ENCODE measurements at regions not wholly inside any gene's neighbourhood (a gene's known extent, or its start where the extent isn't known, plus 50 kb on each side); places are given as distances from the start of the nearest gene placed in this dataset.

DNA sequence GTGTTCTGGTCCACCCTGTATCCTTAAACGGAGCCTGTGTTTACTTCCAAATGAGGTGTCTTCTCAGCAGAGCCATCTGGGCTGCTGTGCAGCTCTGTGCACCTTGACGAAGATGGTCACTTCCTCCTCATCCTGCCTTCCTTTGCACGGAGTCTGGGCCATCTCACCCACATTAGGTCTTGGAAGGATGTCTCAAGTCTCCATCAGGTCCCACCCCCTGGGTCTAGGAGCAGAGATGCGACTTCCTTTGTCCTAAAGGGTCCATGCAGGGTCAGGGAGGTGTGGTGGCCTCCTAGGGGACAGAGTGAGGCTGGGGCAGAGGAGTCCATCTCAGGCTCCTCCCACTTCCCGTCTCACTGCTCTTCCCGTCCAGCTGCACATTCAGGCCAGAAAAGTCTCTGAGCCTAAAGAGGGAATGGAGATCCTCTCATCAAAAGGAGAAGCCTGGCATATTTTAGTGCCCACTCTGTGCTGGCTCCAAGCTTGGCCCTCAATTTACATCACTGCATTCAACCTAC is 209.2 kb downstream of the MATN1 start (continued):
- TF ChIP-seq, protein P1, sequence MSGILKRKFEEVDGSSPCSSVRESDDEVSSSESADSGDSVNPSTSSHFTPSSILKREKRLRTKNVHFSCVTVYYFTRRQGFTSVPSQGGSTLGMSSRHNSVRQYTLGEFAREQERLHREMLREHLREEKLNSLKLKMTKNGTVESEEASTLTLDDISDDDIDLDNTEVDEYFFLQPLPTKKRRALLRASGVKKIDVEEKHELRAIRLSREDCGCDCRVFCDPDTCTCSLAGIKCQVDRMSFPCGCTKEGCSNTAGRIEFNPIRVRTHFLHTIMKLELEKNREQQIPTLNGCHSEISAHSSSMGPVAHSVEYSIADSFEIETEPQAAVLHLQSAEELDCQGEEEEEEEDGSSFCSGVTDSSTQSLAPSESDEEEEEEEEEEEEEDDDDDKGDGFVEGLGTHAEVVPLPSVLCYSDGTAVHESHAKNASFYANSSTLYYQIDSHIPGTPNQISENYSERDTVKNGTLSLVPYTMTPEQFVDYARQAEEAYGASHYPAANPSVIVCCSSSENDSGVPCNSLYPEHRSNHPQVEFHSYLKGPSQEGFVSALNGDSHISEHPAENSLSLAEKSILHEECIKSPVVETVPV (CRISPR knock-in tag; IDR thresholded peaks at IDR 0.05) = no peak
- TF ChIP-seq BACH2 (CRISPR knock-in tag; IDR thresholded peaks at IDR 0.05; ENCODE audit: borderline replicate concordance) (no peak), TOX (CRISPR knock-in tag; IDR thresholded peaks at IDR 0.05; ENCODE audit: borderline replicate concordance) (no peak)

DNA sequence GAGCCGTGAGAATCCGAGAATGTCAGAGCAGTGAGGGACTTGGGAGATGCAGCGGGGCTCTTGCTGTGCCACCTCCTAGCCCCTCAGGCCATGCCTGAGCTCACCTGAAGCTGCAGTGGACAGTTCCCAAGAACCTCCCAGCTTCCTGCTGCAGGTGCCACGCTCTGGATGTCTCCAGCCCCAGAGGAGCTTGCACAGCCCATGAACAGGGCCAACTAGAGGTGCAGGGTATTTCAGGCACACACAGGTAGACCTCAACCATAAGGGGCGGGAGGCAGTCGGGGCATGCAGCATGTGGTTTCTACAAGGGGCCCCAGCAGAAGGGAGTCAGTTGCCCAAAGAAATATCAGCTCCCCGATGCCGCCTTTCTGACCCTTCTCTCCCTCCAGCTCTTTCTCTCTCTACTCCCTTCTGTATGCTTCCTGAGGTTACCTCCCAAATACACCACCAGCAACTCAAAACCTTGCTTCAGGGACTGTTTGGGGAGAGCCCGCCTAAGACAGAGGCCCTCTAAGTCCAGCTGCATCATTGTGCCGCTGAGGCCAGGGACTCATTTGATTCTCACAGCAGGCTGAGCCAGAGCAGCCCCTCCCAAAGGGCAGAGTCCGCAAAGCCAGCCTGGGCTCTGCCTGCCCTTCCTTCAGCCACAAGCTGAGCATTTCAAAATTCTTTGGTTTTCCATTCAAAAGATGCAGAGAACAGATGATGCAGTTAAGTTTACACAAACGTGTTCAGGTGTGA is 209.8 kb downstream of the MATN1 start:
- no peak for ATAC-seq
- TF ChIP-seq TCF4 (CRISPR knock-in tag; IDR thresholded peaks at IDR 0.05; ENCODE audit: borderline replicate concordance) (no peak), SNAI2 (CRISPR knock-in tag; IDR thresholded peaks at IDR 0.05) (no peak), ZC3H10 (CRISPR knock-in tag; IDR thresholded peaks at IDR 0.05) (no peak), PPARA (CRISPR knock-in tag; IDR thresholded peaks at IDR 0.05; ENCODE audit: borderline replicate concordance) (no peak), ZNF565 (CRISPR knock-in tag; conservative IDR thresholded peaks at IDR 0.05; ENCODE audit: low read depth) (no peak), ESRRG (CRISPR knock-in tag; IDR thresholded peaks at IDR 0.05) (no peak), ISL1 (CRISPR knock-in tag; IDR thresholded peaks at IDR 0.05) (no peak), RARB (CRISPR knock-in tag; IDR thresholded peaks at IDR 0.05) (no peak), ZNF70 (CRISPR knock-in tag; IDR thresholded peaks at IDR 0.05) (no peak), ZFP3 (CRISPR knock-in tag; IDR thresholded peaks at IDR 0.05) (no peak), TOX (CRISPR knock-in tag; IDR thresholded peaks at IDR 0.05; ENCODE audit: borderline replicate concordance) (no peak), ARNTL (CRISPR knock-in tag; IDR thresholded peaks at IDR 0.05; ENCODE audit: borderline replicate concordance, low read depth) (no peak), BACH2 (CRISPR knock-in tag; IDR thresholded peaks at IDR 0.05; ENCODE audit: borderline replicate concordance) (no peak), CSDC2 (CRISPR knock-in tag; IDR thresholded peaks at IDR 0.05) (no peak)
- TF ChIP-seq, protein P1 (CRISPR knock-in tag; IDR thresholded peaks at IDR 0.05) = no peak
- TF ChIP-seq, protein P2, sequence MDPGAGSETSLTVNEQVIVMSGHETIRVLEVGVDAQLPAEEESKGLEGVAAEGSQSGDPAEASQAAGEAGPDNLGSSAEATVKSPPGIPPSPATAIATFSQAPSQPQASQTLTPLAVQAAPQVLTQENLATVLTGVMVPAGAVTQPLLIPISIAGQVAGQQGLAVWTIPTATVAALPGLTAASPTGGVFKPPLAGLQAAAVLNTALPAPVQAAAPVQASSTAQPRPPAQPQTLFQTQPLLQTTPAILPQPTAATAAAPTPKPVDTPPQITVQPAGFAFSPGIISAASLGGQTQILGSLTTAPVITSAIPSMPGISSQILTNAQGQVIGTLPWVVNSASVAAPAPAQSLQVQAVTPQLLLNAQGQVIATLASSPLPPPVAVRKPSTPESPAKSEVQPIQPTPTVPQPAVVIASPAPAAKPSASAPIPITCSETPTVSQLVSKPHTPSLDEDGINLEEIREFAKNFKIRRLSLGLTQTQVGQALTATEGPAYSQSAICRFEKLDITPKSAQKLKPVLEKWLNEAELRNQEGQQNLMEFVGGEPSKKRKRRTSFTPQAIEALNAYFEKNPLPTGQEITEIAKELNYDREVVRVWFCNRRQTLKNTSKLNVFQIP (CRISPR knock-in tag; IDR thresholded peaks at IDR 0.05; ENCODE audit: borderline replicate concordance, low read depth) = no peak
- TF ChIP-seq, protein P3, sequence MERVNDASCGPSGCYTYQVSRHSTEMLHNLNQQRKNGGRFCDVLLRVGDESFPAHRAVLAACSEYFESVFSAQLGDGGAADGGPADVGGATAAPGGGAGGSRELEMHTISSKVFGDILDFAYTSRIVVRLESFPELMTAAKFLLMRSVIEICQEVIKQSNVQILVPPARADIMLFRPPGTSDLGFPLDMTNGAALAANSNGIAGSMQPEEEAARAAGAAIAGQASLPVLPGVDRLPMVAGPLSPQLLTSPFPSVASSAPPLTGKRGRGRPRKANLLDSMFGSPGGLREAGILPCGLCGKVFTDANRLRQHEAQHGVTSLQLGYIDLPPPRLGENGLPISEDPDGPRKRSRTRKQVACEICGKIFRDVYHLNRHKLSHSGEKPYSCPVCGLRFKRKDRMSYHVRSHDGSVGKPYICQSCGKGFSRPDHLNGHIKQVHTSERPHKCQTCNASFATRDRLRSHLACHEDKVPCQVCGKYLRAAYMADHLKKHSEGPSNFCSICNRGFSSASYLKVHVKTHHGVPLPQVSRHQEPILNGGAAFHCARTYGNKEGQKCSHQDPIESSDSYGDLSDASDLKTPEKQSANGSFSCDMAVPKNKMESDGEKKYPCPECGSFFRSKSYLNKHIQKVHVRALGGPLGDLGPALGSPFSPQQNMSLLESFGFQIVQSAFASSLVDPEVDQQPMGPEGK (CRISPR knock-in tag; IDR thresholded peaks at IDR 0.05; ENCODE audit: borderline replicate concordance) = no peak

DNA sequence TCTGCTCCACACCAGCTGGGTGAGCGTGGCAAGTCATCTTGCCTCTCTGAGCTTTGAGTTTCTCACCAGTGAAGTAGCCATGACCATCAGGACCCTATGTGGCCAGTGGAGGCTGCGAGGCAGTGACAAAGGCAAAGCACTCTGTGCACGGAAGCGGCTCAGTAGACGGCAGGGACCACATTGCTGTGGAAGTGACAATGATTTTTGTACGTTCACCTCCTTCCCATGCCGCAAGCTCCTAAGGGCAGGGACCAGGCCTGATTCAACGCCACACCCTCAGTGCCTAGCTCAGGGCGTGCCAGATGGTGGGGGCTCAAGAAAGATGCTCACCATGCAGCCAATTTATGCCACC is 210.5 kb downstream of the MATN1 start:
- ATAC-seq = no peak
- TF ChIP-seq, protein P1 (CRISPR knock-in tag; IDR thresholded peaks at IDR 0.05) = no peak
- no peak for TF ChIP-seq TOX (CRISPR knock-in tag; IDR thresholded peaks at IDR 0.05; ENCODE audit: borderline replicate concordance)
- no peak for TF ChIP-seq ZNF8 (CRISPR knock-in tag; IDR thresholded peaks at IDR 0.05)
- TF ChIP-seq ZNF565 (CRISPR knock-in tag; conservative IDR thresholded peaks at IDR 0.05; ENCODE audit: low read depth) = no peak
- TF ChIP-seq ZC3H10 (CRISPR knock-in tag; IDR thresholded peaks at IDR 0.05) = no peak
- TF ChIP-seq ARNTL (CRISPR knock-in tag; IDR thresholded peaks at IDR 0.05; ENCODE audit: borderline replicate concordance, low read depth) = no peak
- no peak for TF ChIP-seq GLIS3 (CRISPR knock-in tag; IDR thresholded peaks at IDR 0.05)
- TF ChIP-seq, protein P2 (CRISPR knock-in tag; IDR thresholded peaks at IDR 0.05; ENCODE audit: borderline replicate concordance, low read depth) = no peak
- TF ChIP-seq ZFP30 (CRISPR knock-in tag; IDR thresholded peaks at IDR 0.05) = no peak
- TF ChIP-seq ZFP3 (CRISPR knock-in tag; IDR thresholded peaks at IDR 0.05) = no peak
- no peak for TF ChIP-seq ZNF70 (CRISPR knock-in tag; IDR thresholded peaks at IDR 0.05)
- TF ChIP-seq, protein P3 (CRISPR knock-in tag; IDR thresholded peaks at IDR 0.05; ENCODE audit: borderline replicate concordance) = no peak
- TF ChIP-seq RARB (CRISPR knock-in tag; IDR thresholded peaks at IDR 0.05) = no peak
- TF ChIP-seq SNAI2 (CRISPR knock-in tag; IDR thresholded peaks at IDR 0.05) = no peak
- no peak for TF ChIP-seq ESRRG (CRISPR knock-in tag; IDR thresholded peaks at IDR 0.05)
- no peak for TF ChIP-seq CSDC2 (CRISPR knock-in tag; IDR thresholded peaks at IDR 0.05)
- no peak for TF ChIP-seq OSR1 (CRISPR knock-in tag; IDR thresholded peaks at IDR 0.05)
